ENCODE measurements at regions not wholly inside any gene's neighbourhood (a gene's known extent, or its start where the extent isn't known, plus 50 kb on each side); places are given as distances from the start of the nearest gene placed in this dataset.

- Histone ChIP-seq H3K4me1 (replicated peaks in 1 of 2; ENCODE audit: control insufficient read depth in 2 of 2, insufficient read depth in 2 of 2, low read length in 2 of 2) (no peaks in the 10 kb centered on the region), H3K9ac (ENCODE audit: insufficient read depth in 1 of 2, low read depth in 2 of 2, low read length in 2 of 2) (no peak overlapping the region), H3K27me3 (ENCODE audit: control insufficient read depth in 2 of 2, insufficient read depth in 2 of 2, low read length in 2 of 2) (no peaks in the 10 kb centered on the region), H3K27ac (ENCODE audit: extremely low read depth, low read depth, low read length) (no peak overlapping the region), H3K4me3 (no peak overlapping the region), H2AFZ (ENCODE audit: low read depth, low read length) (no peak overlapping the region), H3K9me3 (replicated peaks; ENCODE audit: control insufficient read depth, insufficient read depth, low read depth, low read length) (no peaks in the 10 kb centered on the region), H3K4me2 (ENCODE audit: insufficient read depth, low read length) (no peak overlapping the region), H3K9me1 (ENCODE audit: control insufficient read depth, insufficient read depth, low read length) (no peaks in the 10 kb centered on the region), H4K20me1 (replicated peaks; ENCODE audit: control insufficient read depth, insufficient read depth, low read length) (no peaks in the 10 kb centered on the region), H3K36me3 (ENCODE audit: control insufficient read depth, insufficient read depth, low read length) (no peaks in the 10 kb centered on the region), H3K79me2 (ENCODE audit: control insufficient read depth, insufficient read depth, low read length) (no peaks in the 10 kb centered on the region)
- in situ Hi-C loops (cut with MboI): loop anchor here (25.0 kb wide), 1 partner anchor 1755 kb away; no protein-coding TSS in a partner anchor
- WGBS (ENCODE audit: insufficient coverage, low coverage, missing lambda C conversion rate): 7% methylated on average over 6 of the region's 6 CpGs
- POLR2A ChIA-PET: interaction anchor here (0.8 kb wide), 1 partner anchor 1812 kb away, joined by 3 read pairs; no protein-coding TSS in a partner anchor
- BruUV-seq (replicated peaks): no TSS peak
- ATAC-seq (0 out of 3 replicates have a peak, but pooled peaks have one; percentile 57), DNase-seq (ENCODE audit: extremely low read depth in 1 of 4, low spot score in 3 of 4) (peak; percentile 7 to 24 (median 20)), FAIRE-seq (no peak)
- intact Hi-C loops (cut with micrococcal nuclease): no loop called here
- CTCF ChIA-PET (ENCODE audit: low intra/inter-chr PET ratio): no interaction called here
- TF ChIP-seq SRF (CRISPR knock-in tag; IDR thresholded peaks at IDR 0.05) (no peak), TBP (optimal IDR thresholded peaks at IDR 0.05; ENCODE audit: low read depth, low read length) (no peak), SMARCE1 (IDR thresholded peaks at IDR 0.05) (no peak), MXD1 (CRISPR knock-in tag; IDR thresholded peaks at IDR 0.05; ENCODE audit: borderline replicate concordance, poor library complexity, severe bottlenecking) (no peak), RBM39 (optimal IDR thresholded peaks at IDR 0.05; ENCODE audit: low read depth, low read length) (no peak), ZBTB7A (IDR thresholded peaks at IDR 0.05; ENCODE audit: borderline replicate concordance, control insufficient read depth, low read depth, low read length) (no peak), ZBTB5 (IDR thresholded peaks at IDR 0.05) (no peak), ZZZ3 (IDR thresholded peaks at IDR 0.05) (no peak), RAD21 (CRISPR knock-in tag; conservative IDR thresholded peaks at IDR 0.05 in 1 of 2, IDR thresholded peaks at IDR 0.05 in 1 of 2) (peak; percentile 50 to 76), PKNOX1 (IDR thresholded peaks at IDR 0.05) (no peak), NFE2 (IDR thresholded peaks at IDR 0.05; ENCODE audit: low read depth) (no peak), ZBTB33 (CRISPR knock-in tag; IDR thresholded peaks at IDR 0.05) (no peak)
These were observed 394.5 kb upstream of the DPPA4 start for GRCh38 chr3:109731639-109732473.

All from K562 (cell line).